ENCODE measurements at regions not wholly inside any gene's neighbourhood (a gene's known extent, or its start where the extent isn't known, plus 50 kb on each side); places are given as distances from the start of the nearest gene placed in this dataset.

DNA sequence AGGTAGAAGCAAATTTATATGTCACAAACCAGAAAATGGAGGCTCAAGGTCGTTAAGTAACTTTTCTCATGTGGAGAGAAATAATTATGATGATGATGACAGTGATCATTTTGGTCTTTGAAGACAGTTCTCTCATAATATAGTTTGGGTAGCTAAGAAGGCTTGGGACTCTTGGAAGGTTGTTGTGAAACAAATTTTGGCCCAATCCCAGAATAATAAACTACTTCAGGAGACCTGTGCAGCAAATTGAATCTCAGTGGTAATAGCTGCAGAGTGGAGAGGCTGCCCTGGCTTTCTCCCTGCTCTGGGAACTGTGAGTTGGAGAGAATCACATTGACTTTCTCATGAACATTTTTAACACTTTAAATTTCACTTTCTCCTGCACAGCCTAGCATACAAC lies 217.2 kb upstream of the BOD1L1 start:
- no peak for DNase-seq (ENCODE audit: low spot score)

DNA sequence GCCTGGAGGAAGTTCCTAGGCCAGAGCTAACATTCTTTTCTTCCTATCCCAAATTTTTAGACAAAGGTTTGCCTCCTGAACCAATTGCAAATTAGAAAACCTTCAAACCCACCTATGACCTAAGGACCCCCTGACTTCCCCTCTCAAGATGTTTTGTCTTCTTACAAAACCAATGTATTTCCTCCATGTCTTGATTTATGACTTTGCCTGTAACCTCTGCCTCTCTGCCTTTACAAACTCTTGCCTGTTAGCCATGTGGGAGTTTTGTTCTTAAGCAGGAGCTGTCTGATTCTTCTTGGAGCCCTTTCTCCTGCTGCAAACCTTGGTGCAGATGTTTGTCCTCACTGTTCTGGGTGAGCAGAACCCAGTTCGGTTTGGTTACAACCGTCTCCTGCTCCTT lies 222.3 kb upstream of the BOD1L1 start:
- DNase-seq (ENCODE audit: low spot score), result no peak

DNA sequence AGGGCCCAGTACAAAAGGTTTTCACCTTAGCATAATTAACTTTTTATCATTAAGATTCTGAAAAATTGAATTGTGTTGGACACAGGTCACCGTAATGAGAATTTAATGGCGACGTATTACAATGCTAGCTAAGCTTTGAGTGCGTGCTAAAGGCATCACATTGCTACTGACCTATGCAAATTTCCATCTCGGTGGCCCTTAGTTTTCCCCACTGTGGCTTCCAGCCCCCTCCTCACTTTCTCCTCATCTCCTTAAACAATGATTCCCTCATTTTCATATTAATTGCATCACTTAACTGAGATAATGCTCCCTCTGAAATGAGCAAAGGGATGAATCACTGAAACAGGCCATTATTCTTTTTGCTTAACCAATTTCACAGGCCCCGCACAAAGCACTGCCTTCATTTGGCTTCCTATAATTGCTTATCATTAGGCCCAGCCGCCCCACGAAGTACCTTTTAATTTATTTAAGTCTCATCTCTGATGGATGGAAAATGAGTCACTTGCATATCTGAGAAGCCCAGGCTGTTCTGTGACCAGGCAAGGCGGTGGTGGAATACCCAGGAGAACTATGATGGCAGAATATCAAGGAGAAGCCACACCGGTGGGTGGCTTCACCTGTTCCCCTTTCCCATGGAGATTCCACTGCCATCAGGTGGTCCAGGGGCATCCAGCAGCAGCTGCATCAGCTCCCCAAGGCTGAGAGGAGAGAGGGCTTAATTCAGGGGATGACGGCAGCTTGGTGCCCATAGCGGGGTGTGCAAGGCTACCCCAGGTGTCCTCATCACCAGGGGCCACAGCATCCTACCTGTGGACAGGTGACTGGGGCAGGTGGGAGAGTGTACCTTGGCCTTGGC lies 223.8 kb upstream of the BOD1L1 start:
- no peak for DNase-seq (ENCODE audit: low spot score)

DNA sequence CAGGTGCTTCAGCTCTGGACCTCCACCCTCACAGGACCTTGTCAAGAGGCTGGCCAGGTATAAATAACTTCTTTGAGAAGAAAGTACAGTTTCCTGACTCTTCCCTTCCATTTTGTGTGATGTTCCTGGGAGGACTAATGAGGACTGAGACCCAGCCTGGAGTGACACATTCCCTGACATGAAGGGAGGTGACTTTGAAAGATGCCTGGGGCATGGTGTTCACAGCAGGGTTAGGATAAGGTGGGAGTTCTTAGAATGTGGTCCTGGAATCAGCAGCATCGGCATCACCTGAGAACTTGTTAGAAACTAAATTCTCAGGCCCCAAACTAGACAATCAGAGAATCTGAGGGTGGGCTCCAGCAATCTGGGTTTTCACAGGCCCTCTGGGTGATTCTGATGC lies 224.9 kb upstream of the BOD1L1 start:
- DNase-seq (ENCODE audit: low spot score), result no peak

DNA sequence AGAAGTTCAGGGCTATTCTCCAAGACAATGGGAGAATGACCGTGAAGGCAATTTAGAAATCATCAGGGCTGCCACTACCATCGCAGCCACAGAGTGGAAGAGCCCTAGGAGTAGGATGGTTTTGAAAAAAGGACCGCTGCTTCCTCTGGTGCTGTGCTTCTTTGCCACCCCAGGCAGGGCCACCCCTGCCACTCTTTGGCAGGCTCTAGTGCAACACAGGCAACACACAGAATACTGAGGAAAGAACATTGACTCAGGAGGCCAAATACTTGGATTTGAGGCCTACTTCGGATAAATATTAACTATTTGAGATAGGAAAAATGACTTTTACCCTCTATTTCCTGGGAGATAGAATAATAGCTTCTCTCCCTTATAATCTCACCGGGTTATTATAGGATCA lies 228.9 kb upstream of the BOD1L1 start:
- DNase-seq (ENCODE audit: low spot score), result no peak

DNA sequence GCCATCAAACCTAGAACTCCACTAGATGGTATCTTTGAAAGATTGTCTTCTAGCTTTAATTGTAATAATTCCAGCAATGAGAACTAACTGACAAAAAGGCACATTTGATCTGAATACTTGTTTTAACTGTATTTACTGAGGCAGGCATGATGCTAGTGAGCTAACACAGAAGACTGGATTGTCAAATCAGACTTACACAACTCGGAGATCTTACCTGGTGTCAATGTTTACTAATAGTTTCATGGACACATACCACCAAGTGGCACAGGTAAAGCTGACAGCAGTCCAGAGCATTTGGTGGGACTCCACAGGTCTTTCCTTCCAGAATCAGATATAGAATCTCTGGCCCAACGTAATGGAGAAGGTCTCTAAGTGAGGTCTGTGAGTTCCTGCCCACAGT lies 229.9 kb upstream of the BOD1L1 start:
- no peak for DNase-seq (ENCODE audit: low spot score)

DNA sequence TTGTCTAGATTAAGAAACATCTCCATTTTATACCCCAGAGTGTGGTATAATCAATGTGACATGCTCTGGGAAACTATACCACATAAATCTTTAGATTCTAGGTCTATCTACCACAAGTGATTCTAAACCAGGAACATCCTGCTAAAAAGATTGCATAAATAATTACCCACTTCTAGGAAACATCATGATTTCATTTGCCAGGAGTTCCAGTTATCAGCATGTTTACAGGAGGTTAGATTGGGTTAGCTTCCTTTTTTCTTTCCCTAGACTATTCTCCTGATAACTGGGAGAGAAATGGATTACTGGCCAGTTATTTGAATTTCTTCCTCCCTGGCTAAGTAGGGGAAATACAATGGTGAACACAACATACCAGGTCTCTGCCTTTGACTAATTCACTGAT lies 230.3 kb upstream of the BOD1L1 start:
- DNase-seq (ENCODE audit: low spot score), result no peak

DNA sequence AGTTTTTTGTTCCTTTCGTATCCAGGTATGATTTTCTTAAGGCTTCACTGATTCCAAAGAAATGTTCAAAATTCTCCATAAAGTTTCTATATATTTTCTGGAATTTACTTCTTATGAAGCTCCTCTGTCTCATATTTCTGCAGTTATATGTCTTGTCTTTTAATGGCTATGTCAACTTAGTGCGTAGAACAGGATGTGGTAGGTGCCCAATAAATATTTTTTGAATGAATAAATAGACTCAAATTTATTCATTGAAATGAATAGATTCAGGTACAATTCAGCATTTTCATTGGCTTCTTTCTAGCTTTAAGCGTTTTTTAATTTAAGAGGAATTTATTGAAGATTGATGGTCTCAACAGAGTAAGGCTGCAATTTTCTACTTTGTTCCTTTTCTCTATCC lies 231.9 kb upstream of the BOD1L1 start:
- no peak for DNase-seq (ENCODE audit: low spot score)

DNA sequence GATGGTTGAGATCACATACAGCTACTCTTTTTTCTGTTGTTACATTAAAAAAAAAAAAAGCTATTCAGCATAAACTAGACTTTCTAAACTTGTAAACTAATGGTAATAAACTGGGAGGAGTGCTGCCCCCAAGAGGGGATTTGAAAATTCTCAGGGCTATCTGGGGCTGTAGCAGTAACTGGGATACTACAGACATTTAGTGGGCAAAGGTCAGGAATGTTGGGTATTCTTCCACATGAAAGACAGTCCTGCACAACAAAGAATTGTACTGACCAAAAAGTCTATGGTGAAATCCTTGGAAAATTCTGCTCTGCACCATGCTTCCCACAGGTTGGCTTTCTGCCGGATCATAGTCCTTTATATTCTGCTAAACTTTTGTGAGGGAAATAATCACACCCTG lies 232.6 kb upstream of the BOD1L1 start:
- no peak for DNase-seq (ENCODE audit: low spot score)

DNA sequence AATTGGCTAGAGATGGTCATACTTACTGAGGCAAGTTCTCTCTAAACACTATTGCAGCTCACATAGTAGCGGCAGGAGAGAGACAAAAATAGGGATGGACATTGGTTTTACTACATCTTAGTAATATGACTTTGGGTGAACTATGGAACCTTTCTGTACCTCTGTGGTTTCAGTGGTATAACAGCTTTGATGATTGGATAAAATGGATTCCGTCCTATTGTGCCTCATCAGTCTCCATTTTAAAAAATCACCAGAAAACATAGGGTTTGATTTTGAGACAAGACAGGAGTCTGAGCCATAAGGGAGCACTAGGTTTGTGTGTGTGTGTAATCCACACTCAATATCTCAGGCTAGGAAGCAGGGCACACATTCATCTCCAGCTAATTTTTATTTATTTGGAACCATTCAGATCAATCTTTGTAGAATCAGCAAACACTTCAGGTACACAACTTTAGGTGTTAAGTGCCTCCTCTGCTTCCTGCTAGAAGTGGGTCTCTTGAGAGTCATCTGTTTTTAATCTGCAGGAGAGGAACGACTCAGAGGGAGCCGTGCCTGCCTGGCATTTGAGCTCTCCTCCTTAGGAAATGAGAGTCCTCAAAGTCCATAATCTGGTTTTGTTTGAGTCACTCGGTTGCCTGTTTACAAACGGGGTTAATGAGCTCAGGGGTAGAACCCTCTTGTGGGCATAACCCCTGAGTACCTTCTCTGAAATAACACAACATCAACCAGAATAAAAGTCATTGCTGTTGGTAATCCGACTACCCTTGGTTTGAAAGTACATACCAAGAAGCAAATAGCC lies 238.5 kb upstream of the BOD1L1 start:
- no peak for DNase-seq (ENCODE audit: low spot score)

DNA sequence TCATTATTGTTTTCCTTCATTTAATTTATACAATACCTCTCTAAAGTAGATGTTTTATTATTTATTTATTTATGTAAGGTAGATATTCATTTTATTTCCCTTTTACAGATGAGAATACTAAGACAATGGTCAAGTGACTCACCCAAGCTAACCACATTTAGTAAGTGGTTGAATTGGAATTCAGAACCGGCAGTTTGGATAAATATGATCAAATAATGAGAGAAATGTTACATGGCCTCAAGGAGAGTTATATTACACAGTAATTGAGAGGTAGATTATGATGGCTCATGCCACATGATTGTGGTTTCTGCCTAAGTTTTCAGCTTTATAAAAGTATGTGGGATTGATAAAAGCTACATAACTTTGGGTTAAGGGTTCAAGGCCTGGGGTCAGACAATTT lies 239.4 kb upstream of the BOD1L1 start:
- DNase-seq (ENCODE audit: low spot score), result no peak

DNA sequence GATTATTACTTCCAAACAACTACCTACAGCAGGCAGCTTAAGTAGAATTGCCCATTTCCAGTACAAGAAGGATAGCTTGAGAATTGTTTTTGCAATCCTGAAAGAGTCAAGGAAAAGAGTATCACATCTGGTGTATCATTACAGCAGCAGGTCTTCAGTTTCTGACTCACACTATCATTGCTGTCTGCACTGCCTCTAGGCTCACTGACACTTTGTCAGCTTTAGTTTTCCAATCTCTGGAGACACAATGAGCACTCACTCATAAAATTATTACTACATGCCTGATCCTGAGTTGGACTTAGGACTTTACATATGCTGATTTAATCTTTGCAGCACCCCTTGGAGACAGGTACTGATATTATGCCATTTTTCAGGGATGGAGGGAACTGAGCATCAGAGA lies 244.6 kb upstream of the BOD1L1 start:
- DNase-seq (ENCODE audit: low spot score), result no peak

DNA sequence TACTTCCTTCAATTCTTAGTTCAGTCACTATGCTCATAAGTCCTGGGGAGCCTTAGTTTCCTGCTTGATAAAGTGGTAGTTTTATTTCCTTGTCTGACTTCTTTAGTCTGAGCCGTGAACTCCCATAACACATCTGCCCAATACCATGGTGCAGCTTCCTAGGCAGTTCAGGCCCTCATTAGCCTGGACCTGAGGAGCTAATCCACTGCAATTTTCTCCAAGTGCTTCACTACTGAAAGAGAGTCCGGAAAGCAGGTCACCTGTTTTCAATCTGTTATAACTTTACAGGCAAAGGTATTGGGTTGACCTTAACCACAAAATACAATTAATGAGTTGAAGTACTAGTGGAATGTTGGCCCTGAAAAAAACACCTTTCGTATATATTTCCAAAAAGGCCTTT lies 245.4 kb upstream of the BOD1L1 start:
- no peak for DNase-seq (ENCODE audit: low spot score)

DNA sequence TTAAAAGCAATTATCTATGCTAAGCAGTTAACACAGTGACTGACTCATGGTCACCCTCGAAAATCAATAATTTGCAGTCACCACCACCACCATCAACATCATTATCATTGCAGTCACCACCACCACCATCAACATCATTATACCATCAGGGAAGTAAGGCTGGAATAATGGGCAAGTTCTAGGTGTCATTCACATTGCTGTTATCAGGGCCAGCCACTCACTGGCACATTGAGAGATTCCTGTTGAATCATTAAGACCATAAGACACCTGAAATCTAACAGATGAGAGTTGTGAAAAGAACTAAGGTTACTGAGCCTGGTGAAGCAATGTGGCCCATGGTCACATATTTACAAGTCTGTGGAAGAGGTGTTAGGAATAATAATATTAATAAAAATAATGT lies 247.7 kb upstream of the BOD1L1 start:
- no peak for DNase-seq (ENCODE audit: low spot score)

DNA sequence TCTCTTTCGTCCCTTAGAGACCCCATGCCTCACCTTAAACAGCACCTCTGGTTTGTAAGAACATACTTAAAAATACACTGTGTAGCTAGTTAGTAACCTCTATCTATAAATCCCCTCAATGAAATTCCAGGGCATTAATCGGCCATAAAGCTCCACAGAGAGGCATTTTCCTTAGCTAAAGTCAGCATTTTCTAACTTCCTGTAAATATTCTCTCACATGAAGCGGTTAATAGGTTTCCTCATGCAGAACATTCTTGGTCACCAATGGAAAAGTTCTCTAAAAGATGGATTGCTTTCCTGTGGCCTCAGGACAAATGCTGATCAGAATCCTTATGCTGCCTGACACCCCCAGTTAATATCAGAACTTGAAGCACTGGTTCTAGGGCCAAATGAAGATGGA lies 248.6 kb upstream of the BOD1L1 start:
- no peak for DNase-seq (ENCODE audit: low spot score)

DNA sequence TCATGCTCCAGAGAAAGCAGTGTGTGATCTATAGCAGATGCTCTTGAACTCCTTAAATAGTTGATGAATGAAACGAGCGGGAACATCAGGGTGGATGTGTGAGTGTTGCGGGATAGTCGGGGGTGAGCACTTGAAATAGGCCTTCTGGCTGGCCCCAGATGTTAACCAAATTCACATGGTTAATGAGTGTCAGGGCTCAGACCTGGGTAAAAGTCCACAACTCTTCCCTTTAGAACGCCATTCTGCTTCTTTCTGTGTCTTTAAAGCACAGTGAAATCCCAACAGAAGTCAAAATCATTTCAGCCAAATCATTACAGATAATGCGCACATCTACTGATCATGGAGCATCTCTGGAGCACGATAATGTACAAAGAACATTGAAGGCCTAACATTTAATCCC lies 249.4 kb upstream of the BOD1L1 start:
- no peak for DNase-seq (ENCODE audit: low spot score)

DNA sequence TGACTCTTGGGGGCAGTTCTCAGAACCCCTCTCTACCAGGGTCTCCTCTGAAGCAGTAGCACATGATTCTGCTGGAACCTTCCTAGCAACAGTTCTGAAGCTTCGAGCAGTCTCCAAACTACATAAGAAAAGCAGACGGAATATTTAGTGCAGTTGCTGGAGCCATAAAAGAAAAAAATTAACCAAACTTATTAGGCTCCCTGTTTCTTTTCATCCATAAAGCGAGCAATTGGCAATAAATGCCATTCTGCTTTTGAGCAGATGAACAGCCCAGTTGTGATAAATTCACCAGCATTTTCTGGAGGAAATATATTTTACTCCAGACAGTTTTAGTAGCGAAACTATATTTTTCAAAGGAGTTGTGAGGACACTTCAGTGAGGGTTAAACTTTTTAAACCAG lies 250.1 kb upstream of the BOD1L1 start:
- no peak for DNase-seq (ENCODE audit: low spot score)

DNA sequence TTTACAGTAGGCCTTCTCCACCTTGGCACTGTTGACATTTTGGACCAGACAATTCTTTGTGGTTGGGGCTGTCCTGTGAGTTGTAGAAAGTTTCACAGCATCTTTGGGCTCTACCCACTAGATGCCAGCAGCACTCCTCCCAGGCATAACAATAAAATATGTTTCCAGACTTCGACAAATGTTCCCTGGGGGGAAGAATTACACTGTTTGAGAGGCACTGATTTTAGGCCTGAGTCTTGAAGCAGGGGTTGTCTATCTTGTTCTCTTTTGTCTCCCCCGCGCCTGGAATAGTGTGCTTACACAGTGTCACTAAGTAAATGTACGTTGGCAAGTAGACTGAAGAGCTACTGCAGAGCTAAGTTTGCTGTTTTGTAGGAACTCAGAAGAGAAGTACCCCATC lies 254.4 kb upstream of the BOD1L1 start:
- DNase-seq (ENCODE audit: low spot score), result no peak

DNA sequence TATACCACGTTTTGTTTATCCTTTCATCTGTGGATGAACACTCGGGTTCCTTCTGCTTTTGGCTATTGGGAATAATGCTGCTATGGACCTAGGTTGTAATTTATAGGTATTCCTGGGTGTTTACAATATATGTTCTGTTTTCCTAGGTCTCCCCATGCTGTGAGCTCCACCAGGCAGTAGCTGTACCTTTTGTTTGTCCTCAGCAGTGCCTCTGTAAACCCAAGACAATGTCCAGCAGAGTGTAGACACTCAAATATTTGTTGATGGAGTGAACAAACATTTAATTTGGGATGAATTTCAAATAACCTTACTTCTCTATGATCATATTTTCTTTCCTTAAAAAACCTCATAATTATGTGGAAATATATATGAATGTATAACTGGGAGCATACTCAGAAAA lies 259.5 kb upstream of the BOD1L1 start:
- DNase-seq (ENCODE audit: low spot score), result no peak

DNA sequence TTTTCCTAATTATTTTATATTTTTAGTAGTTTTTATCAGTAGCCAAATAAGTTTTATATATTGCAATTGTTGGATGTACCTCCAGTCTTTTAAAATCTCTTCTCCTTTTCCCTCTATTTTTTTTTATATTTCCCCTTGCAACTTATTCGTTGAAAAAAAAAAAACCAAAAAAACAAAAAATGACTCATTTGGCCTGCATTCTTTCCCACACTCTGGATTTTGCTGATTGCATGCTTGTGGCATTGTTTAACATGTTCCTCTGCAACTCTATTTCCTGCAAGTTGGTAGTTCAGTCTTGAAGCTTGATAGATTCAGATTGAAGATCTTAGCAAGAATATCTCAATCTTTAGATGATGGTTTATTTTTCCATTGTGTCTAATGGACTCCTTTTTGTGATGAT lies 260.6 kb upstream of the BOD1L1 start:
- no peak for DNase-seq (ENCODE audit: low spot score)

DNA sequence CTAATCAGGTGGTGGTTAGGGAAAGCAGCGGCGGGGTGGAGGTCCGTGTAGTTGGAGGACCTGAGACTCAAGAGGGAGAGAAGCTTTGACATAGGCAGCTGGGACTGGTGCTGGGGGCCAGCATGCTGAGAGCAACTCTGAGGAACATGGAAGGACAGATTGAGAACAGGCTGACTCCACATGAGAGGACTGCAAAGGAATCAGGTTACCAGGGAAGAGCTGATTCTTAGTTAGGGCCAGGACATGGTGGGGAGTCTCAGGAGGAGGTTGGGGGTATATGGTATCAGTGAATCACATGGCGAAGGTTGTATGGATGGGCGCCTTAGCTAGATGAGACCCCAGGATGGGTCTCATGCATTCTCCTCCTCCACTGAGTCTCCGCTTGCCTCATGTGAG lies 264.0 kb upstream of the BOD1L1 start:
- no peak for DNase-seq (ENCODE audit: low spot score)

DNA sequence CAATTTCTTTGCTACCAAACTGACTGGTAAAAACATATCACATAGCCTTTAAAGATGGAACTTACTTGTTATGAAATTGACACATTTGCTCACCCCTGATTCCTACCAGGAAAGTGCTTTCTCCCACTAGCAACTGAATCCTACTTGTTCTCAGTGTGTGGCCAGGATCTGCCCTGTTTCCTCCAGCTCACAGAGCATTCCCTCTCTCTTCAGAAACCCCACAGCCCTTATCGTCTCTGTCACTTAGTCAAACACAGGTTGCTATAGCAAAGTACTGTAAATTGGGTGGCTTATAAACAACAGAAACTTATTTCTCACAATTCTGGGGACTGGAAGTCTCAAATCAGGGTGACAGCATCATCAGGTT lies 265.2 kb upstream of the BOD1L1 start:
- DNase-seq (ENCODE audit: low spot score), result no peak

DNA sequence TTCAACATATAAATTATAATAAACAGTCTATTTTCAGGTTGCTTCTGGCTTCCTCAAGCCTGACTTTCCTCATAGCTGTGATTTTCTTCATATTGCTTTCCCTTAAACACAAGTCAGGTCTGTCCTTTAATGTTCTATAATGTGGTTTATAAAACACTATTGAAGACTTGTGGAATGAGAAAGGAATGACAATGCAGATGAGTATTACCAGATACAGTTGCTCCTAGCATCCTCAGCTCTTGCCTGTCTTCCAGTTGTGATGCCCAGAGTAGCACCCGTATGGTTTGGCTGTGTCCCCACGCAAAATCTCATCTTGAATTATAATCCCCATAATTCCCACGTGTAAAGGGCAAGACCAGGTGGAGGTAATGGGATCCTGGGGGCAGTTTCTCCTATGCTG lies 265.7 kb upstream of the BOD1L1 start:
- DNase-seq (ENCODE audit: low spot score), result no peak

DNA sequence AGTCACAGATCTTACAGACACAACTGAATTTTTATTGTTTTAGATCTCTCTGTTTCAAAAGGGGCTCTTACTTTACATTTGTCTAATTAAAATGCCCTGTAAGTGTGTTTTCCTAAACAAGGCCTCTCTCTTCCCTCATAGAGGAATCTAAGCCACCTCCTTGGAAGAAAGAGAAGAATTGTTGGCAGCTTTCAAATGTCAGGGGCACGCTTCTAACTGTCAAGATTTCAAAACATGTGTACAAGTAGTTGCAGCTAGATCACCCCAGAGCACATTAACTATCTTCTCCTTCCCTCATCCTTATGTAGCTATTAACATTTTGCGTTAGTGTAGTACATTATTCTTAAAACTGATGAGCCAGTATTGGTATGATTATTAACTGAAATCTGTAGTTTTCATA lies 266.5 kb upstream of the BOD1L1 start:
- no peak for DNase-seq (ENCODE audit: low spot score)

Data from hematopoietic multipotent progenitor cell treated with erythropoietin and hydrocortisone succinate and interleukin-3 and kit ligand, for 15 days (in vitro differentiated cells).